ENCODE measurements at regions not wholly inside any gene's neighbourhood (a gene's known extent, or its start where the extent isn't known, plus 50 kb on each side); places are given as distances from the start of the nearest gene placed in this dataset.

- DNase-seq (ENCODE audit: missing footprints): no peak
- no peak for ATAC-seq
- intact Hi-C loops (cut with DNase I): no loop called here
These were observed 156.9 kb upstream of the DPYD start for GRCh38 chr1:98077691-98078090.

DNA sequence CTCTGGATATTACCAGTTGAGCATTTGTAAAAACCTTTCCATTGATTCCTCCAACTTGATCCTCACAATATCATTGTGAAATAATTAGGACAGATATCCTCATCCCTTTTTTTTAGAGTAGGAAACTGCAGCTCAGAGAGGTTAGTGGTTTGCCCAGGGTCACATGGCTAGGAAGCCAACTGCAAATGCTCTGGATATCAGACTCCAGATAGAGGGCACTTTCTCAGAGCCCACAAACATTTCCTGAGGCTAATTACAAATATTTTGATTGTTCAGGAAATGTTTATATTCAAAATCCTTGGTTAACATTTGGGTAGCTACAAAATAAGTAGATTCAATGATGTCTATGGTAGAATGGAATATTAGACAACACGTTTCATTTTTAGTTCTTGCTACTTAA lies 154.8 kb upstream of the DPYD start:
- DNase-seq (ENCODE audit: missing footprints) (no peak), ATAC-seq (no peak)
- intact Hi-C loops (cut with DNase I): no loop called here

- DNase-seq (ENCODE audit: missing footprints) (no peak), ATAC-seq (no peak)
- intact Hi-C loops (cut with DNase I): no loop called here
These were observed 153.0 kb upstream of the DPYD start for GRCh38 chr1:98073823-98074222.

DNA sequence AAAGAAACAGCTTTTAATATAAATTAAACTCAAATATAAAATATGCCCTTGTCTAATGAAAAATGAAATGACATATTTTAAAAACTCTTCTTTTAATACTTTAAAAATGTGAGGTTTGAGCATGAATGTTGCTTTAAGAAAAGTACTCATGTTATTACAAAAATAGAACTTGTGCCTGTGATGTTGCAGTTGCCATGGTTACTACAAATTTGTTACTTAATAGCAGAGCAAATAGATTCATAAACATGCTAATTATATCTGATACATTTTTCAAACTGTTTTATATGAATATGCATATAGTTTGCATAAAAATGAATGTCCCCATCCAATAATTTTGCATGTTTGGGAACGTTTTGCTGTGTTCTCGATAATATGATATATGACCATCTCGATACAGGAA lies 152.3 kb upstream of the DPYD start:
- intact Hi-C loops (cut with DNase I): no loop called here
- DNase-seq (ENCODE audit: missing footprints): no peak
- ATAC-seq: no peak

GRCh38 chr1:98072047-98072446 lies 151.2 kb upstream of the DPYD start:
- ATAC-seq: no peak
- no peak for DNase-seq (ENCODE audit: missing footprints)
- intact Hi-C loops (cut with DNase I): no loop called here

DNA sequence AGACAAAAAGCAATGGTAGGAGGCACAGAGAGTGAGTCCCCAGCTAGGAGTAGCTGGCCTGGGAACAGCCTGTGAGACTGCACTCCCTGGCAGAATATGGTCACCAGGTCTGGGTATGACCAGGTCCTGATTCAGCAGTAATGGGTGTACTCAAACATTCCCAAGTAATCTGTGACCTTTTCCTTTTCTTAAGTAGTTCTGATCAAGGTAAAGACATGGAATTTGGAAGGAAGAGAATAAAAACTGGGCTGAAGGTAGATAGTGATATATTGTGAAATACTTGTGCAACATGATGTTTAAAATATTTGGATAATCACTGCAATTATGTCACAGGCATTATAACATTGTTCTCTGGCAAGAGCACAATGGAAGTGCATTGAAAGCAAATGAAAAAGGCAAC lies 147.2 kb upstream of the DPYD start:
- intact Hi-C loops (cut with DNase I): no loop called here
- DNase-seq (ENCODE audit: missing footprints) (no peak), ATAC-seq (no peak)

- DNase-seq (ENCODE audit: missing footprints) (no peak), ATAC-seq (no peak)
- intact Hi-C loops (cut with DNase I): no loop called here
These were observed 146.1 kb upstream of the DPYD start for GRCh38 chr1:98066911-98067310.

DNA sequence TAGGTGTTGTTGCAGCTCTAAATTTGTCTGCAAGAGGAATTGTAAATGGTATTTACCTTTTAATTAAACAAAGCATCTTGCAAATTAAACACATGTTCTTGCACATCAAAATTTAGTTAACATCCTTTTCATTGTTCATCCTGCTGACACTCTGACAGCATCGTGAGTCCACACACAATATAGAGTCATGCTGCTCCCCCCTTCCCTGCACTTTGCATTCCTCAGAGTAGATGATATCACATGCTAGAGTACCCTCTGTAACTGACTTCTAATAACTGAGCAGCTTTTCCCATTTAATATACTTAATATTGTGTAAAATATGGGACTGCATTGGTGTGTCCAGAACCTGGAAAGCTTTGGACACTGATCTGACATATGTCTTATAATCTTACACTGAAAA lies 138.8 kb upstream of the DPYD start:
- intact Hi-C loops (cut with DNase I): no loop called here
- ATAC-seq (no peak), DNase-seq (ENCODE audit: missing footprints) (no peak)

- intact Hi-C loops (cut with DNase I): no loop called here
- no peak for DNase-seq (ENCODE audit: missing footprints)
- ATAC-seq: no peak
These were observed 137.8 kb upstream of the DPYD start for GRCh38 chr1:98058676-98059075.

GRCh38 chr1:98057236-98057910 lies 136.5 kb upstream of the DPYD start:
- no peak for ATAC-seq
- no peak for DNase-seq (ENCODE audit: missing footprints)
- intact Hi-C loops (cut with DNase I): no loop called here

GRCh38 chr1:98056781-98057180 lies 135.9 kb upstream of the DPYD start:
- intact Hi-C loops (cut with DNase I): no loop called here
- ATAC-seq: no peak
- DNase-seq (ENCODE audit: missing footprints): no peak

DNA sequence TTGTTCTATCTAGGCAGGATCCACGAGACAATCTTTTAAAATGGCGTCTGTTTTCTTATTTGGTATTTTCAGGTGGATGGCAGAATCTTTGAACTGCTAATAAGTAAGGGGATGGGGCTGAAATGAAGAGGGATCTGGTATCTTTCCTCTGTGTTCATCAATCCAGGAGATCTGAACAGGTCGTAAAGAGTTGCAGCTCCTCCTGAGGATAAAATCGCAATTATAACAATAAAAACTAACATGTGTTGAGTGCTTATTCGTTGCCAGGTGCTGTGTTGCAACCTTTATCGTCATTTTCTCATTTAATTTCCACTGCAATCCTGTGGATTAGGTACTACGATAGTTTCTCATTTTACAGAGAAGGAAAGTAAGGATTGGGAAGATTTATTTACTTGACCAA lies 134.6 kb upstream of the DPYD start:
- intact Hi-C loops (cut with DNase I): no loop called here
- no peak for DNase-seq (ENCODE audit: missing footprints)
- ATAC-seq: no peak

DNA sequence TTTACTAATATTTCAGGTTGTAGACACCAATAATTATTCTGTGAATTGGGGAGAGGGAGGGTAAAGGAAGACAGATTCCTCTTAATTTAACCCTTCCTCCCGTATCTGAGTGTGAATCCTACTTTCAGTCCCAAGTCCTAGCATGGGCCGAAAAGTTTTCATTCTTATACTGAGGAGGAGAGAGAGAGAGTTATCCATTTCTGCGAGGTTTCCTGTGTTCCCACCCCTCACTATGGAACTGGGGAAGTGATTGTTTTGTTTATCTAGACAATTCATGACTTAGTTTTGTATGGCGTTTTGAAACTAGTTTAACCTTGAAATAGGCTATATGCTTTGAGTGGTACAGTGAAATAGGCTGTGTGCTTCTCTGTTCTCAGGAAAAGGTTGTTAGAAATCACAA lies 134.0 kb upstream of the DPYD start:
- intact Hi-C loops (cut with DNase I): loop anchor here (5.0 kb wide), 2 partner anchors 232 to 1087 kb away; no protein-coding TSS in a partner anchor
- DNase-seq (ENCODE audit: missing footprints) (no peak), ATAC-seq (no peak)

DNA sequence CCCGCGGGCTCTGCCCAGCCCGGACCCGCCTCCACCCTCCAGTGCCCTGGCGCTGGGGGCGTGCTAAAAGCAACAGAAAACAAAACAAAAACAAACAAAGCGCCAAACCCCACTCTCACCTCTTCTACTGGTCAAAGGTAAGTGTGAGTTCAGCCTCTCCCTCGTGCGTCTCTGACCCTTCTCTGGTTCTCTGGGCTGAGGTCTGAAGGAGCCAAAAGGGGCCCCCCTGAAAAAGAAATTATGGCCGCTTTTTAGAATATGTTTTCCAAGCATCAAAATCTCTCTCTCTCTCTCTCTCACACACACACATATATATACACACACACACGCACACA lies 133.5 kb upstream of the DPYD start:
- no peak for DNase-seq (ENCODE audit: missing footprints)
- intact Hi-C loops (cut with DNase I): loop anchor here (5.0 kb wide), 2 partner anchors 232 to 1087 kb away; no protein-coding TSS in a partner anchor
- no peak for ATAC-seq

GRCh38 chr1:98053471-98054366 lies 132.9 kb upstream of the DPYD start:
- intact Hi-C loops (cut with DNase I): loop anchor here (5.0 kb wide), 2 partner anchors 231 to 1086 kb away; no protein-coding TSS in a partner anchor
- ATAC-seq: peak; percentile 97
- peak; percentile 79 for DNase-seq (ENCODE audit: missing footprints)

- intact Hi-C loops (cut with DNase I): loop anchor here (5.0 kb wide), 2 partner anchors 229 to 1084 kb away; no protein-coding TSS in a partner anchor
- no peak for ATAC-seq
These were observed 130.3 kb upstream of the DPYD start for GRCh38 chr1:98051065-98051675.

GRCh38 chr1:98049370-98050135 lies 128.7 kb upstream of the DPYD start:
- DNase-seq (ENCODE audit: missing footprints) (peak; percentile 9), ATAC-seq (no peak)
- intact Hi-C loops (cut with DNase I): loop anchor here (5.0 kb wide), 2 partner anchors 227 to 1082 kb away; no protein-coding TSS in a partner anchor

More at GRCh38 chr1:98051065-98051675, 130.3 kb upstream of the DPYD start:
- DNase-seq (ENCODE audit: missing footprints): no peak

- no peak for ATAC-seq
These were observed 128.0 kb upstream of the DPYD start for GRCh38 chr1:98048751-98049325.

DNA sequence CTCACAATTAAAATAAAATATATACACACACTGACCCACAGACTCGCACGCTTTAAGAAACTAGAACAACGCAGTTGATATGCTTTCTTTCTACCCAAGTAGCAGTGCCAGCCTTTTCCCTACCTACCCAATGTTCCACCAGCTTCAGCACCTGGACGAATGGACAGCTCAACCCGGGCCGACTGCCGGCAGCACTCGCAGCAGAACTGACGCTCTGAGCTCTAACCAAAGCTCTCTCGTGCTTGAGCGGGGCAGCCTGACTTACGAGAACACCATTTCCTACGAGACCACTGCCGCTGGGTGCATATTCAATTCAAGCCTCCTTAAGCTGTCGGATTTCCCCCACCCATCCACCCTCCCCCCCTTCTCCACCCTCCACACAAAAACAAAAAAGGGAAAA lies 127.4 kb upstream of the DPYD start:
- DNase-seq (ENCODE audit: missing footprints) (peak; percentile 73), ATAC-seq (peak; percentile 76)
- intact Hi-C loops (cut with DNase I): no loop called here

More at GRCh38 chr1:98048751-98049325, 128.0 kb upstream of the DPYD start:
- no peak for DNase-seq (ENCODE audit: missing footprints)
- intact Hi-C loops (cut with DNase I): no loop called here

Data from Right ventricle myocardium inferior (tissue), 1 donor.